ENCODE measurements at regions not wholly inside any gene's neighbourhood (a gene's known extent, or its start where the extent isn't known, plus 50 kb on each side); places are given as distances from the start of the nearest gene placed in this dataset.

DNA sequence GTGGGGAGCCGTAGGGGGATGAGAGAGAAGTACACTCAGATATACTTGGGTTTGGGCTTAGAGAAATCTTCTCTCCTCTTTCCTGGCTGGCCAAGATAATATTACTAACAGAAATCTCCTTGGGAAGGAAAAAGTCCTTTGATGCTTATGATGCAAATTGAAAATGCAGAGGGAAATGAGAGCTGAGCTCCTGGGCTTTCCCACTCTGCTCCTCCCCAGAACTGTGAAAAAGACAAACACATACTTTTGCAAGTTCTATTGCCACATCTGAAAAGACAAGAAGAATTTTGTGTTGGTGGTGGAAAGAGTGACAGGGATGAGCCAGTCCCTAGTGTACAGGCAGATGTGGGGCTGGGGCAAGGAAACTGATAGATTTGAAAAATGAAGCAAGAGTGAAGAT, 185.9 kb downstream of the ANKRD60 start:
- TF ChIP-seq POLR2A (IDR thresholded peaks at IDR 0.05; ENCODE audit: control extremely low read depth in 1 of 2, low read depth in 2 of 2, low read length in 2 of 2) (no peak), TBP (IDR thresholded peaks at IDR 0.05; ENCODE audit: low read depth, low read length) (no peak), MAX (IDR thresholded peaks at IDR 0.05) (no peak), RAD21 (IDR thresholded peaks at IDR 0.05 in 1 of 2, conservative IDR thresholded peaks at IDR 0.05 in 1 of 2; ENCODE audit: low read depth in 2 of 2, low read length in 2 of 2) (no peak), ZNF274 (IDR thresholded peaks at IDR 0.05; ENCODE audit: borderline replicate concordance, extremely low read depth, low read length) (no peak)
- TF ChIP-seq, protein P1, sequence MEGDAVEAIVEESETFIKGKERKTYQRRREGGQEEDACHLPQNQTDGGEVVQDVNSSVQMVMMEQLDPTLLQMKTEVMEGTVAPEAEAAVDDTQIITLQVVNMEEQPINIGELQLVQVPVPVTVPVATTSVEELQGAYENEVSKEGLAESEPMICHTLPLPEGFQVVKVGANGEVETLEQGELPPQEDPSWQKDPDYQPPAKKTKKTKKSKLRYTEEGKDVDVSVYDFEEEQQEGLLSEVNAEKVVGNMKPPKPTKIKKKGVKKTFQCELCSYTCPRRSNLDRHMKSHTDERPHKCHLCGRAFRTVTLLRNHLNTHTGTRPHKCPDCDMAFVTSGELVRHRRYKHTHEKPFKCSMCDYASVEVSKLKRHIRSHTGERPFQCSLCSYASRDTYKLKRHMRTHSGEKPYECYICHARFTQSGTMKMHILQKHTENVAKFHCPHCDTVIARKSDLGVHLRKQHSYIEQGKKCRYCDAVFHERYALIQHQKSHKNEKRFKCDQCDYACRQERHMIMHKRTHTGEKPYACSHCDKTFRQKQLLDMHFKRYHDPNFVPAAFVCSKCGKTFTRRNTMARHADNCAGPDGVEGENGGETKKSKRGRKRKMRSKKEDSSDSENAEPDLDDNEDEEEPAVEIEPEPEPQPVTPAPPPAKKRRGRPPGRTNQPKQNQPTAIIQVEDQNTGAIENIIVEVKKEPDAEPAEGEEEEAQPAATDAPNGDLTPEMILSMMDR (IDR thresholded peaks at IDR 0.05; ENCODE audit: control extremely low read depth in 1 of 3, insufficient read depth in 1 of 3, low read depth in 1 of 3, low read length in 3 of 3): no peak

All from H1 (cell line).